Esophagus squamous epithelium (tissue), 4 donors: ENCODE measurements at regions not wholly inside any gene's neighbourhood (a gene's known extent, or its start where the extent isn't known, plus 50 kb on each side); places are given as distances from the start of the nearest gene placed in this dataset.

Experiments used
- CTCF ChIP-seq, 6 experiments: fragments of 450-650 bp in 4 of 6; fragments of 200-600 bp in 2 of 6; sonication (generic) in 2 of 6; IDR thresholded peaks; one replicate each; pipeline ENCODE4 v1.5.1; 2016 to 2019; ENCODE audit warnings: antibody characterized with exemption in 6 of 6, mild to moderate bottlenecking in 4 of 6, moderate library complexity in 4 of 6
- POLR2A ChIP-seq, 4 donors: fragments of 450-650 bp; IDR thresholded peaks; one replicate each; pipeline ENCODE4 v1.6.1; 2017; ENCODE audit warnings: antibody characterized with exemption in 4 of 4, mild to moderate bottlenecking in 4 of 4, moderate library complexity in 3 of 4

- TF ChIP-seq CTCF (IDR thresholded peaks at IDR 0.05) (no peak), POLR2A (IDR thresholded peaks at IDR 0.05) (no peak)
Measured at GRCh38 chr14:101418601-101419000, 142.7 kb upstream of the DIO3 start.
